ENCODE measurements at regions not wholly inside any gene's neighbourhood (a gene's known extent, or its start where the extent isn't known, plus 50 kb on each side); places are given as distances from the start of the nearest gene placed in this dataset.

DNA sequence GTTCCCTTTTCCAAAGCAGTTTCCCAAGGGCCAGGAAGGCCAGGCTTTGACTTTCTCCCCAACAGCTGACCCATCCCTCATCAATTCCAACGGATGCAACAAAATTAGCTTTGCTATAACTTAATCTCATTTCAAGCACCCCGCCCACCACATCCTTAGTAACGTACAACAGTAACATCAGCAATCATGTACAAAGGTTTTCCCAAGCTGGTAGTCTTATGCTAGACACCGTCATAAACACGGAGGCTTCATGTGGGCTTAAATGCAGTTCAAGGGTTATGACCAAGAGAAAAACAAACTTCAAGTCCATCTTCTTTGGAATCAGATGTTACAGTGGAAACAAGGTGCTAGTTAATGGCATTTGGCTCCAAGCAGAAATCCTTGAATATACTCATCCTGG is 66.6 kb downstream of the EOMES start:
- no peaks in the 10 kb centered on the region for H3K9me2 ChIP-seq (ENCODE audit: insufficient read depth)
- no peak overlapping the region for H3K4me2 ChIP-seq (ENCODE audit: low read length)
- no peak overlapping the region for H3K4me3 ChIP-seq (replicated peaks in 1 of 2; ENCODE audit: low read depth in 1 of 2, low read length in 2 of 2)
- peaks cover 5% of the 10 kb centered on the region in 2 experiments; a peak in 3 of 4 replicates for H3K4me1 ChIP-seq (ENCODE audit: control insufficient read depth in 1 of 2, insufficient read depth in 2 of 2, low read length in 2 of 2)
- no peaks in the 10 kb centered on the region for H3K79me2 ChIP-seq (ENCODE audit: insufficient read depth, low read length)
- no peak overlapping the region for H3K27ac ChIP-seq (ENCODE audit: low read depth, low read length)
- DNase-seq (ENCODE audit: low read depth, low spot score) (no peak), ATAC-seq (no peak)
- TF ChIP-seq ZFX (IDR thresholded peaks at IDR 0.05), result no peak
- no peak for TF ChIP-seq EZH2 (IDR thresholded peaks at IDR 0.05)
- TF ChIP-seq, protein P1, sequence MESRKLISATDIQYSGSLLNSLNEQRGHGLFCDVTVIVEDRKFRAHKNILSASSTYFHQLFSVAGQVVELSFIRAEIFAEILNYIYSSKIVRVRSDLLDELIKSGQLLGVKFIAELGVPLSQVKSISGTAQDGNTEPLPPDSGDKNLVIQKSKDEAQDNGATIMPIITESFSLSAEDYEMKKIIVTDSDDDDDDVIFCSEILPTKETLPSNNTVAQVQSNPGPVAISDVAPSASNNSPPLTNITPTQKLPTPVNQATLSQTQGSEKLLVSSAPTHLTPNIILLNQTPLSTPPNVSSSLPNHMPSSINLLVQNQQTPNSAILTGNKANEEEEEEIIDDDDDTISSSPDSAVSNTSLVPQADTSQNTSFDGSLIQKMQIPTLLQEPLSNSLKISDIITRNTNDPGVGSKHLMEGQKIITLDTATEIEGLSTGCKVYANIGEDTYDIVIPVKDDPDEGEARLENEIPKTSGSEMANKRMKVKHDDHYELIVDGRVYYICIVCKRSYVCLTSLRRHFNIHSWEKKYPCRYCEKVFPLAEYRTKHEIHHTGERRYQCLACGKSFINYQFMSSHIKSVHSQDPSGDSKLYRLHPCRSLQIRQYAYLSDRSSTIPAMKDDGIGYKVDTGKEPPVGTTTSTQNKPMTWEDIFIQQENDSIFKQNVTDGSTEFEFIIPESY (IDR thresholded peaks at IDR 0.05; ENCODE audit: extremely low read depth, insufficient replicate concordance, low read length), result no peak
- no peak for TF ChIP-seq CBX3 (IDR thresholded peaks at IDR 0.05; ENCODE audit: low read depth)
- TF ChIP-seq SP1 (IDR thresholded peaks at IDR 0.05; ENCODE audit: low read depth), result no peak
- TF ChIP-seq EZH2phosphoT487 (IDR thresholded peaks at IDR 0.05; ENCODE audit: borderline replicate concordance), result no peak
- TF ChIP-seq, protein P2, sequence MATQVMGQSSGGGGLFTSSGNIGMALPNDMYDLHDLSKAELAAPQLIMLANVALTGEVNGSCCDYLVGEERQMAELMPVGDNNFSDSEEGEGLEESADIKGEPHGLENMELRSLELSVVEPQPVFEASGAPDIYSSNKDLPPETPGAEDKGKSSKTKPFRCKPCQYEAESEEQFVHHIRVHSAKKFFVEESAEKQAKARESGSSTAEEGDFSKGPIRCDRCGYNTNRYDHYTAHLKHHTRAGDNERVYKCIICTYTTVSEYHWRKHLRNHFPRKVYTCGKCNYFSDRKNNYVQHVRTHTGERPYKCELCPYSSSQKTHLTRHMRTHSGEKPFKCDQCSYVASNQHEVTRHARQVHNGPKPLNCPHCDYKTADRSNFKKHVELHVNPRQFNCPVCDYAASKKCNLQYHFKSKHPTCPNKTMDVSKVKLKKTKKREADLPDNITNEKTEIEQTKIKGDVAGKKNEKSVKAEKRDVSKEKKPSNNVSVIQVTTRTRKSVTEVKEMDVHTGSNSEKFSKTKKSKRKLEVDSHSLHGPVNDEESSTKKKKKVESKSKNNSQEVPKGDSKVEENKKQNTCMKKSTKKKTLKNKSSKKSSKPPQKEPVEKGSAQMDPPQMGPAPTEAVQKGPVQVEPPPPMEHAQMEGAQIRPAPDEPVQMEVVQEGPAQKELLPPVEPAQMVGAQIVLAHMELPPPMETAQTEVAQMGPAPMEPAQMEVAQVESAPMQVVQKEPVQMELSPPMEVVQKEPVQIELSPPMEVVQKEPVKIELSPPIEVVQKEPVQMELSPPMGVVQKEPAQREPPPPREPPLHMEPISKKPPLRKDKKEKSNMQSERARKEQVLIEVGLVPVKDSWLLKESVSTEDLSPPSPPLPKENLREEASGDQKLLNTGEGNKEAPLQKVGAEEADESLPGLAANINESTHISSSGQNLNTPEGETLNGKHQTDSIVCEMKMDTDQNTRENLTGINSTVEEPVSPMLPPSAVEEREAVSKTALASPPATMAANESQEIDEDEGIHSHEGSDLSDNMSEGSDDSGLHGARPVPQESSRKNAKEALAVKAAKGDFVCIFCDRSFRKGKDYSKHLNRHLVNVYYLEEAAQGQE (IDR thresholded peaks at IDR 0.05; ENCODE audit: low read depth), result no peak
- TF ChIP-seq RAD21 (IDR thresholded peaks at IDR 0.05; ENCODE audit: low read depth), result no peak
- no peak for TF ChIP-seq EGR1 (IDR thresholded peaks at IDR 0.05; ENCODE audit: low read depth)
- TF ChIP-seq ELF1 (IDR thresholded peaks at IDR 0.05; ENCODE audit: borderline replicate concordance, low read depth), result no peak
- TF ChIP-seq SRF (IDR thresholded peaks at IDR 0.05; ENCODE audit: low read depth), result no peak
- TF ChIP-seq, protein P3, sequence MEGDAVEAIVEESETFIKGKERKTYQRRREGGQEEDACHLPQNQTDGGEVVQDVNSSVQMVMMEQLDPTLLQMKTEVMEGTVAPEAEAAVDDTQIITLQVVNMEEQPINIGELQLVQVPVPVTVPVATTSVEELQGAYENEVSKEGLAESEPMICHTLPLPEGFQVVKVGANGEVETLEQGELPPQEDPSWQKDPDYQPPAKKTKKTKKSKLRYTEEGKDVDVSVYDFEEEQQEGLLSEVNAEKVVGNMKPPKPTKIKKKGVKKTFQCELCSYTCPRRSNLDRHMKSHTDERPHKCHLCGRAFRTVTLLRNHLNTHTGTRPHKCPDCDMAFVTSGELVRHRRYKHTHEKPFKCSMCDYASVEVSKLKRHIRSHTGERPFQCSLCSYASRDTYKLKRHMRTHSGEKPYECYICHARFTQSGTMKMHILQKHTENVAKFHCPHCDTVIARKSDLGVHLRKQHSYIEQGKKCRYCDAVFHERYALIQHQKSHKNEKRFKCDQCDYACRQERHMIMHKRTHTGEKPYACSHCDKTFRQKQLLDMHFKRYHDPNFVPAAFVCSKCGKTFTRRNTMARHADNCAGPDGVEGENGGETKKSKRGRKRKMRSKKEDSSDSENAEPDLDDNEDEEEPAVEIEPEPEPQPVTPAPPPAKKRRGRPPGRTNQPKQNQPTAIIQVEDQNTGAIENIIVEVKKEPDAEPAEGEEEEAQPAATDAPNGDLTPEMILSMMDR (IDR thresholded peaks at IDR 0.05 in 2 of 3, conservative IDR thresholded peaks at IDR 0.05 in 1 of 3; ENCODE audit: borderline replicate concordance in 1 of 3, insufficient read depth in 1 of 3, low read depth in 2 of 3, low read length in 2 of 3), result no peak
- no peak for TF ChIP-seq POLR2A (IDR thresholded peaks at IDR 0.05; ENCODE audit: borderline replicate concordance, extremely low read depth, insufficient read depth, insufficient read length)
- TF ChIP-seq ZNF274 (IDR thresholded peaks at IDR 0.05; ENCODE audit: low read depth, low read length), result no peak
- no peak for TF ChIP-seq POLR2AphosphoS5 (IDR thresholded peaks at IDR 0.05; ENCODE audit: low read depth, low read length)
- no peak for TF ChIP-seq CEBPB (IDR thresholded peaks at IDR 0.05; ENCODE audit: low read depth)
- no peak for TF ChIP-seq JUND (IDR thresholded peaks at IDR 0.05)
- ChIA-PET POLR2A (no interaction called here), RAD21 (ENCODE audit: low non-redundant PET in 1 of 2, low total read pairs in 2 of 2, uncharacterized antibody in 2 of 2, unreplicated experiment in 2 of 2) (no interaction called here), CTCF (no interaction called here)
- intact Hi-C loops (cut with micrococcal nuclease), result no loop called here
- no peak overlapping the region for H3K9ac ChIP-seq (ENCODE audit: low read length)
- H3K27me3 ChIP-seq (ENCODE audit: insufficient read depth, low read length), result no peaks in the 10 kb centered on the region
- H3K36me3 ChIP-seq (ENCODE audit: control insufficient read depth in 1 of 2, insufficient read depth in 2 of 2, low read length in 2 of 2), result no peaks in the 10 kb centered on the region
- no peaks in the 10 kb centered on the region for H4K20me1 ChIP-seq (ENCODE audit: insufficient read depth)
- no peaks in the 10 kb centered on the region for H3K9me3 ChIP-seq (ENCODE audit: control insufficient read depth in 1 of 2, insufficient read depth in 1 of 2, low read depth in 1 of 2, low read length in 2 of 2)
- no peak overlapping the region for H2AFZ ChIP-seq (ENCODE audit: low read depth, low read length, poor library complexity, severe bottlenecking)
- no TSS peak for BruUV-seq (replicated peaks)
